ENCODE measurements at regions not wholly inside any gene's neighbourhood (a gene's known extent, or its start where the extent isn't known, plus 50 kb on each side); places are given as distances from the start of the nearest gene placed in this dataset.

DNA sequence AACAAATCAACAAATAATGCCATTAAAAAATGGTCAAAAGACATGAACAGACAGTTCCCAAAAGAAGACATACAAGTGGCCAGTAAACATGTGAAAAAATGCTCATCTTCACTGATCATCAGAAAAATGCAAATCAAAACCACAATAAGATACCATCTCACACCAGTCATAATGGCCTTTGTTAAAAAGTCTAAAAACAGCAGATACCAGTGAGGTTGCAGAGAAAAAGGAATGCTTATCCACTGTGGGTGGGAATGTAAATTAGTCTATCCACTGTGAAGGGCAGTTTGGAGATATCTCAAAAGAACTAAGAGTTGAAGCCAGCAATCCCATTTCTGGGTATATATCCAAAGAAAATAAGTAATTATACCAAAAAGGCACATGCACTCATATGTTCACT, 668.1 kb upstream of the CPEB2 start:
- H2AFZ ChIP-seq = no peak overlapping the region
- no peaks in the 10 kb centered on the region for H3K36me3 ChIP-seq (ENCODE audit: control insufficient read depth, insufficient read depth, low read length)
- H3K79me2 ChIP-seq = no peaks in the 10 kb centered on the region
- no peaks in the 10 kb centered on the region for H3K27me3 ChIP-seq (ENCODE audit: control insufficient read depth, insufficient read depth, low read length)
- no peak overlapping the region for H3K27ac ChIP-seq
- H3K4me2 ChIP-seq (ENCODE audit: low read length) = no peak overlapping the region
- H3K4me1 ChIP-seq = no peaks in the 10 kb centered on the region
- H3K9me3 ChIP-seq (ENCODE audit: control insufficient read depth, low read length) = no peaks in the 10 kb centered on the region
- no peak overlapping the region for H3K4me3 ChIP-seq (ENCODE audit: low read depth, low read length)
- no peak overlapping the region for H3K9ac ChIP-seq
- TF ChIP-seq, protein P1, sequence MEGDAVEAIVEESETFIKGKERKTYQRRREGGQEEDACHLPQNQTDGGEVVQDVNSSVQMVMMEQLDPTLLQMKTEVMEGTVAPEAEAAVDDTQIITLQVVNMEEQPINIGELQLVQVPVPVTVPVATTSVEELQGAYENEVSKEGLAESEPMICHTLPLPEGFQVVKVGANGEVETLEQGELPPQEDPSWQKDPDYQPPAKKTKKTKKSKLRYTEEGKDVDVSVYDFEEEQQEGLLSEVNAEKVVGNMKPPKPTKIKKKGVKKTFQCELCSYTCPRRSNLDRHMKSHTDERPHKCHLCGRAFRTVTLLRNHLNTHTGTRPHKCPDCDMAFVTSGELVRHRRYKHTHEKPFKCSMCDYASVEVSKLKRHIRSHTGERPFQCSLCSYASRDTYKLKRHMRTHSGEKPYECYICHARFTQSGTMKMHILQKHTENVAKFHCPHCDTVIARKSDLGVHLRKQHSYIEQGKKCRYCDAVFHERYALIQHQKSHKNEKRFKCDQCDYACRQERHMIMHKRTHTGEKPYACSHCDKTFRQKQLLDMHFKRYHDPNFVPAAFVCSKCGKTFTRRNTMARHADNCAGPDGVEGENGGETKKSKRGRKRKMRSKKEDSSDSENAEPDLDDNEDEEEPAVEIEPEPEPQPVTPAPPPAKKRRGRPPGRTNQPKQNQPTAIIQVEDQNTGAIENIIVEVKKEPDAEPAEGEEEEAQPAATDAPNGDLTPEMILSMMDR (IDR thresholded peaks at IDR 0.05) = no peak

DNA sequence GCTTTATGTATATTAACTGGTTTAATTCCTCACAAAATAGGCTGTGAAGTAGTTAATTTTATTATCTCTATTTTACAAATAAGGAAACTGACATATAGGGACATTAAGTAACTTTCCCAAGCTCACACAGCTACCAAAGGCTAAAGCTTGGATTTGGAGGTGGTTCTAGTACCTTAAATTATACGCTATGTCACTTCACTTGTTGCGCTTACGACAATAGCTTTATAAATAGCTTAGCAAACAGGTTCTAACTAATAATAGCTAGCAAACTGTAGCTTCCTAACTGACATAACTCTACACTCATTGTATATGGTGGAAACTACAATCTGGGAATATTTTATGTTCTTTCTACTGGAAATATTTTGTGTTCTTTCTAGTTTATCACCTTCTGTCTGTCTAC, 666.4 kb upstream of the CPEB2 start:
- Histone ChIP-seq H3K27me3 (ENCODE audit: control insufficient read depth, insufficient read depth, low read length) (no peaks in the 10 kb centered on the region), H3K4me3 (ENCODE audit: low read depth, low read length) (no peak overlapping the region), H3K27ac (no peak overlapping the region), H3K4me1 (no peaks in the 10 kb centered on the region), H3K79me2 (no peaks in the 10 kb centered on the region), H3K9me3 (ENCODE audit: control insufficient read depth, low read length) (no peaks in the 10 kb centered on the region), H3K9ac (no peak overlapping the region), H3K36me3 (ENCODE audit: control insufficient read depth, insufficient read depth, low read length) (no peaks in the 10 kb centered on the region), H3K4me2 (ENCODE audit: low read length) (no peak overlapping the region), H2AFZ (no peak overlapping the region)
- TF ChIP-seq, protein P1 (IDR thresholded peaks at IDR 0.05) = no peak

DNA sequence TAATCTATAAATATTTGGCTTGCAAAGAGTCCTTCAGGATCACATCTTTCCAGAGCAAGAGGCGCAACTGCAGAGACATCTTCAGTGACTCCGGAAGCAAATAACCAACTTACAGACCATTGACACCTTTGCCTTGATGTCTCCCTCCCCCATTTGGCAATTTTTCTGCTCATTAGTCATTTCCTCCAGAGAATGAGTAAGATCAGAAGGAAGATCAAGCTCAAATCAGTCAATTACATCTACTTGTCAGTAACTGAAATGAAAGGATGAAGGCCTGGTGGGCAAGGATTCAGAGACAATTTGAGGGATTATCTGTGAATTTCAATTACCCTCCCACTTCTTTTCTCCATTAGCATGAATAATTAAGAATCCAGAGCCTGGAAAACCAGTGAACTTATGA, 665.6 kb upstream of the CPEB2 start:
- Histone ChIP-seq H3K9me3 (ENCODE audit: control insufficient read depth, low read length) (no peaks in the 10 kb centered on the region), H2AFZ (no peak overlapping the region), H3K27me3 (ENCODE audit: control insufficient read depth, insufficient read depth, low read length) (no peaks in the 10 kb centered on the region), H3K36me3 (ENCODE audit: control insufficient read depth, insufficient read depth, low read length) (no peaks in the 10 kb centered on the region), H3K4me3 (ENCODE audit: low read depth, low read length) (no peak overlapping the region), H3K27ac (no peak overlapping the region), H3K4me2 (ENCODE audit: low read length) (no peak overlapping the region), H3K79me2 (no peaks in the 10 kb centered on the region), H3K4me1 (no peaks in the 10 kb centered on the region), H3K9ac (no peak overlapping the region)
- TF ChIP-seq, protein P1 (IDR thresholded peaks at IDR 0.05) = no peak

DNA sequence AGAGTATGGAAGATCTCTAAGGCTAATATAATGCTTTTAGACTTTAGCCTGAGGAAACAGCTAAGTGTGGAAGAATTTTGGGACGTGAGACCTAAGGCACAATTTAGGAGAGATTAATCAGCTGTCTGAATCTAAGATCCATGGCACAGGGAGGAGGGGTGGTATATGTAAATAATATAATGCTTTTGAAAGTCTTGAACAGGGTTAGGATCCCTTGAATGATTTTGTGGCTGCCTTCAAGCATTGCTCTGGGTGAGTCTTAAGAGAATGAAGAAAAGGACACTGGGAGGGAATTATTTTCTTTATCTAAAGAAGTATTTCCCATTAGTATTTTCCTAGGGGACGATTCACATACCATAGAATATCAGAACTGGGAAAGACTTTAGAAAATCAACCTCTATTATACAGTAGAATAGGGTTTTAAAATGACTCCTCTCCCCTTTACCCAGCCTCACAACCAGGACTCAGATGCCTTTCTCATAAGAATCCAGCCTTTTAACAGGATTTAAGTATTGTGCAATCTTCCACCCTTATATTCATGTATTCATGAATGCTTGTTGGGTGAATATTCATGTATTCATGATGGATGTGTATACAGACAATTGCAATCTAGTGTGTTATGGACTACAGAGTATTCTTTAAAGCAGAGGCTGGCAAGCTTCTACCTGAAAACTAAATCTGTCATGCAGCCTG, 664.2 kb upstream of the CPEB2 start:
- Histone ChIP-seq H3K4me3 (ENCODE audit: low read depth, low read length) (no peak overlapping the region), H3K36me3 (ENCODE audit: control insufficient read depth, insufficient read depth, low read length) (no peaks in the 10 kb centered on the region), H3K27me3 (ENCODE audit: control insufficient read depth, insufficient read depth, low read length) (no peaks in the 10 kb centered on the region), H3K9me3 (ENCODE audit: control insufficient read depth, low read length) (no peaks in the 10 kb centered on the region), H3K27ac (no peak overlapping the region), H2AFZ (no peak overlapping the region), H3K9ac (no peak overlapping the region), H3K4me1 (no peaks in the 10 kb centered on the region), H3K4me2 (ENCODE audit: low read length) (no peak overlapping the region), H3K79me2 (no peaks in the 10 kb centered on the region)
- TF ChIP-seq, protein P1 (IDR thresholded peaks at IDR 0.05) = no peak
